Thyroid gland (tissue), 4 donors: ENCODE measurements at regions not wholly inside any gene's neighbourhood (a gene's known extent, or its start where the extent isn't known, plus 50 kb on each side); places are given as distances from the start of the nearest gene placed in this dataset.

Experiments
- CTCF ChIP-seq, 6 experiments: fragments of 200-600 bp in 3 of 6; fragments of 450-650 bp in 3 of 6; sonication (generic) in 3 of 6; IDR thresholded peaks; one replicate each; pipeline ENCODE4 v1.5.1; 2016 to 2019; ENCODE audit warnings: antibody characterized with exemption in 6 of 6, mild to moderate bottlenecking in 2 of 6, inconsistent platforms in 1 of 6, moderate library complexity in 1 of 6
- POLR2A ChIP-seq, 2 donors: fragments of 450-650 bp; IDR thresholded peaks; one replicate each; pipeline ENCODE4 v1.6.1; 2017; ENCODE audit warnings: antibody characterized with exemption in 2 of 2, mild to moderate bottlenecking in 2 of 2, moderate library complexity in 1 of 2

- TF ChIP-seq CTCF (IDR thresholded peaks at IDR 0.05) (no peak), POLR2A (IDR thresholded peaks at IDR 0.05) (no peak)
These were observed 482.4 kb downstream of the NLGN4X start for GRCh38 chrX:5746231-5746630.
